SK-N-SH (cell line): ENCODE measurements at regions not wholly inside any gene's neighbourhood (a gene's known extent, or its start where the extent isn't known, plus 50 kb on each side); places are given as distances from the start of the nearest gene placed in this dataset.

Experiments used
- CTCF ChIA-PET: fragments of 300-600, 350-600 bp; formaldehyde crosslinking; extraction: SDS; loops from one replicate; lab custom pipeline; 2021; lab: Yijun Ruan, JAX
- POLR2A ChIA-PET: fragments of 350-600 bp; sonication (Branson Sonifier 250); formaldehyde crosslinking; extraction: SDS; loops from one replicate; lab custom pipeline; 2020; ENCODE audit warnings: antibody characterized with exemption, inconsistent platforms; lab: Yijun Ruan, JAX
- DNase-seq: peaks from one replicate; pipeline ENCODE4 v3.0.0; 2012
- H2AFZ ChIP-seq: fragments of 200-600 bp; sonication (generic); 2 replicates; pipeline ENCODE4 v1.8.1; 2016; ENCODE audit warnings: antibody characterized with exemption, mild to moderate bottlenecking, low read depth
- H3F3A ChIP-seq: fragments of 200-600 bp; sonication (generic); replicated peaks from 2 replicates; pipeline ENCODE3; 2016; ENCODE audit warnings: antibody characterized with exemption, mild to moderate bottlenecking; ENCODE audit not compliant: insufficient read depth
- H3K27ac ChIP-seq, 2 experiments: fragments of 200-500 bp in 1 of 2; fragments of 200-600 bp in 1 of 2; sonication (Bioruptor generic) in 1 of 2; sonication (generic), shearing (Covaris generic) in 1 of 2; 2 replicates each; pipeline versions ENCODE4 v1.5.1 to v1.6.1; 2014 to 2016; ENCODE audit warnings: low read depth in 2 of 2, inconsistent platforms in 1 of 2, low read length in 1 of 2, mild to moderate bottlenecking in 1 of 2, mixed read lengths in 1 of 2
- H3K27me3 ChIP-seq: fragments of 200-600 bp; sonication (generic), shearing (Covaris generic); 2 replicates; pipeline ENCODE4 v1.6.1; 2016; ENCODE audit warnings: mixed run types; ENCODE audit not compliant: insufficient read depth
- H3K36me3 ChIP-seq, 2 experiments: fragments of 200-500 bp in 1 of 2; fragments of 200-600 bp in 1 of 2; sonication (Bioruptor generic) in 1 of 2; sonication (generic) in 1 of 2; replicated peaks in 1 of 2; 2 replicates each; pipeline versions ENCODE3 to v1.5.1; 2014 to 2016; ENCODE audit warnings: low read length in 1 of 2, mild to moderate bottlenecking in 1 of 2; ENCODE audit not compliant: insufficient read depth in 2 of 2, control insufficient read depth in 1 of 2
- H3K4me1 ChIP-seq, 2 experiments: fragments of 200-500 bp in 1 of 2; fragments of 200-600 bp in 1 of 2; sonication (Bioruptor generic) in 1 of 2; sonication (generic), shearing (Covaris generic) in 1 of 2; 2 replicates each; pipeline versions ENCODE4 v1.5.1 to v1.6.1; 2014 to 2016; ENCODE audit warnings: low read depth in 1 of 2, low read length in 1 of 2, mixed run types in 1 of 2; ENCODE audit not compliant: insufficient read depth in 2 of 2, control insufficient read depth in 1 of 2
- H3K4me2 ChIP-seq: fragments of 200-600 bp; sonication (generic), shearing (Covaris generic); 2 replicates; pipeline ENCODE4 v1.6.1; 2017; ENCODE audit warnings: mixed run types
- H3K4me3 ChIP-seq, 2 experiments: fragments of 200-500 bp in 1 of 2; fragments of 200-600 bp in 1 of 2; sonication (Bioruptor generic) in 1 of 2; sonication (generic), shearing (Covaris generic) in 1 of 2; 2 replicates each; pipeline versions ENCODE4 v1.5.1 to v1.8.1; 2014 to 2016; ENCODE audit warnings: low read depth in 2 of 2, inconsistent platforms in 1 of 2, low read length in 1 of 2, mild to moderate bottlenecking in 1 of 2, mixed read lengths in 1 of 2, moderate library complexity in 1 of 2
- H3K79me2 ChIP-seq: fragments of 200-600 bp; sonication (generic); 2 replicates; pipeline ENCODE4 v1.8.1; 2017; ENCODE audit warnings: mild to moderate bottlenecking; ENCODE audit not compliant: insufficient read depth
- H3K9ac ChIP-seq: fragments of 200-600 bp; sonication (generic); 2 replicates; pipeline ENCODE4 v1.6.1; 2017; ENCODE audit warnings: mixed run types
- H3K9me2 ChIP-seq: fragments of 200-600 bp; sonication (generic); 2 replicates; pipeline ENCODE4 v1.6.1; 2017; ENCODE audit warnings: mixed run types
- H3K9me3 ChIP-seq: fragments of 200-600 bp; sonication (generic); 2 replicates; pipeline ENCODE4 v1.6.1; 2017; ENCODE audit warnings: mixed run types, mild to moderate bottlenecking, moderate library complexity
- H4K20me1 ChIP-seq: fragments of 200-600 bp; sonication (generic); 2 replicates; pipeline ENCODE4 v1.6.1; 2017; ENCODE audit warnings: mild to moderate bottlenecking, mixed run types; ENCODE audit not compliant: insufficient read depth
- CHD2 ChIP-seq: fragments of 150-350 bp; IDR thresholded peaks from 2 replicates; pipeline ENCODE4 v1.6.1; 2018; ENCODE audit warnings: low read length; ENCODE audit not compliant: partially characterized antibody
- ELF1 ChIP-seq: IDR thresholded peaks from 2 replicates; pipeline ENCODE4 v1.4.0; 2012
- EZH2phosphoT487 ChIP-seq: fragments of 200-600 bp; sonication (generic); IDR thresholded peaks from 2 replicates; pipeline ENCODE4 v1.6.1; 2017; ENCODE audit warnings: low read depth, mixed run types, mild to moderate bottlenecking, antibody characterized with exemption, moderate library complexity, borderline replicate concordance
- FOXJ3 ChIP-seq: sonication (generic); formaldehyde crosslinking; IDR thresholded peaks from 2 replicates; pipeline ENCODE4 v1.5.1; 2020; ENCODE audit warnings: mild to moderate bottlenecking, missing genetic modification reagents
- FOXM1 ChIP-seq: IDR thresholded peaks from 2 replicates; pipeline ENCODE4 v1.4.0; 2012; ENCODE audit warnings: low read depth, mild to moderate bottlenecking
- GATA2 ChIP-seq: sonication (generic); formaldehyde crosslinking; IDR thresholded peaks from 2 replicates; pipeline ENCODE4 v1.5.0; 2020; ENCODE audit warnings: mild to moderate bottlenecking, missing genetic modification reagents
- MEF2A ChIP-seq: IDR thresholded peaks from 2 replicates; pipeline ENCODE4 v1.4.0; 2012; ENCODE audit warnings: low read depth, borderline replicate concordance
- NRF1 ChIP-seq: IDR thresholded peaks from 2 replicates; pipeline ENCODE4 v1.6.1; 2012; ENCODE audit warnings: low read depth, mild to moderate bottlenecking, low read length
- RXRA ChIP-seq: IDR thresholded peaks from 2 replicates; pipeline ENCODE4 v1.4.0; 2012; ENCODE audit warnings: low read depth, mild to moderate bottlenecking, borderline replicate concordance
- TAF1 ChIP-seq: IDR thresholded peaks from 2 replicates; pipeline ENCODE4 v1.6.1; 2012; ENCODE audit warnings: low read depth, mild to moderate bottlenecking, low read length, moderate library complexity, borderline replicate concordance
- WGBS: methylation state at CpG from one replicate; pipeline ENCODE4 v1.1.6; 2017; ENCODE audit warnings: low lambda C conversion rate; 5-methylcytosine and 5-hydroxymethylcytosine counted together
- TF ChIP-seq, protein P1 (sequence below): IDR thresholded peaks from 2 replicates; pipeline ENCODE4 v1.4.0; 2012; ENCODE audit warnings: low read depth, borderline replicate concordance
- TF ChIP-seq, protein P2 (sequence below): IDR thresholded peaks from 2 replicates; pipeline ENCODE4 v1.6.1; 2012; ENCODE audit warnings: mild to moderate bottlenecking, low read depth, low read length, moderate library complexity
- TF ChIP-seq, protein P3 (sequence below): fragments of 200-600 bp; sonication (generic); IDR thresholded peaks from 2 replicates; pipeline ENCODE4 v1.6.1; 2017; ENCODE audit warnings: antibody characterized with exemption, mild to moderate bottlenecking, moderate library complexity
- TF ChIP-seq, protein P4 (sequence below): IDR thresholded peaks from 2 replicates; pipeline ENCODE4; 2012
- TF ChIP-seq, protein P5 (sequence below): IDR thresholded peaks from 2 replicates; pipeline ENCODE4 v1.4.0; 2012; ENCODE audit warnings: low read depth, borderline replicate concordance
- TF ChIP-seq, protein P6 (sequence below): fragments of 150-350 bp; IDR thresholded peaks from 2 replicates; pipeline ENCODE4 v1.6.1; 2017; ENCODE audit warnings: antibody characterized with exemption, low read length, low read depth, borderline replicate concordance
- TF ChIP-seq, protein P7 (sequence below): fragments of 150-350 bp; IDR thresholded peaks from 2 replicates; pipeline ENCODE4 v1.6.1; 2016; ENCODE audit warnings: mild to moderate bottlenecking, low read depth, low read length
- TF ChIP-seq, protein P8 (sequence below): IDR thresholded peaks from 2 replicates; pipeline ENCODE4 v1.4.0; 2012; ENCODE audit warnings: low read depth

DNA sequence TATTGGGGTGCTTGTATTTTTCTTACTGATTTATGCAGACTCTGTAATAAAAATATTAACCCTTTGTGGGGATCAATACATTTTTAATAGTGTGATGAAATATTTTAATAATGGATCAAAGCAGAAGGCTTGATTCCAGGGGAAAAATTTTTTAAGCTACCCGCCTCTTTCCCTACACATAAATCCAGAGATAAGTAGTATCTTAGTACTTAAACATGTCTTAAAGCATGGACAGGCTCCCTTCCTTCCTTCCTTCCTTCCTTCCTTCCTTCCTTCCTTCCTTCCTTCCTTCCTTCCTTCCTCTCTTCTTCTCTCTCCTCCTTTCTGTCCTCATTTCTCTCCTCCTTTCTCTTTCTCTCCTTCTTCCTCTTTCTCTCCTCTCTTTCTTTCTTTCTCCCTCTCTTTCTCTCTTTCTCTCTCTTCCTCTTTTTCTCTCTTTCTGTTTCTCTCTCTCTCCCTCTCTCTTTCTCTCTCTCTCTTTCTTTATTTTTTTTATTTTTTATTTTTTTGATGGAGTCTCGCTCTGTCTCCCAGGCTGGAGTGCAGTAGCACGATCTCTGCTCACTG, 78.0 kb upstream of the SPRY4 start (continued):
- TF ChIP-seq, protein P1, sequence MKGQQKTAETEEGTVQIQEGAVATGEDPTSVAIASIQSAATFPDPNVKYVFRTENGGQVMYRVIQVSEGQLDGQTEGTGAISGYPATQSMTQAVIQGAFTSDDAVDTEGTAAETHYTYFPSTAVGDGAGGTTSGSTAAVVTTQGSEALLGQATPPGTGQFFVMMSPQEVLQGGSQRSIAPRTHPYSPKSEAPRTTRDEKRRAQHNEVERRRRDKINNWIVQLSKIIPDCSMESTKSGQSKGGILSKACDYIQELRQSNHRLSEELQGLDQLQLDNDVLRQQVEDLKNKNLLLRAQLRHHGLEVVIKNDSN, result no peak
- TF ChIP-seq ELF1 (no peak), TAF1 (no peak)
- TF ChIP-seq, protein P2, sequence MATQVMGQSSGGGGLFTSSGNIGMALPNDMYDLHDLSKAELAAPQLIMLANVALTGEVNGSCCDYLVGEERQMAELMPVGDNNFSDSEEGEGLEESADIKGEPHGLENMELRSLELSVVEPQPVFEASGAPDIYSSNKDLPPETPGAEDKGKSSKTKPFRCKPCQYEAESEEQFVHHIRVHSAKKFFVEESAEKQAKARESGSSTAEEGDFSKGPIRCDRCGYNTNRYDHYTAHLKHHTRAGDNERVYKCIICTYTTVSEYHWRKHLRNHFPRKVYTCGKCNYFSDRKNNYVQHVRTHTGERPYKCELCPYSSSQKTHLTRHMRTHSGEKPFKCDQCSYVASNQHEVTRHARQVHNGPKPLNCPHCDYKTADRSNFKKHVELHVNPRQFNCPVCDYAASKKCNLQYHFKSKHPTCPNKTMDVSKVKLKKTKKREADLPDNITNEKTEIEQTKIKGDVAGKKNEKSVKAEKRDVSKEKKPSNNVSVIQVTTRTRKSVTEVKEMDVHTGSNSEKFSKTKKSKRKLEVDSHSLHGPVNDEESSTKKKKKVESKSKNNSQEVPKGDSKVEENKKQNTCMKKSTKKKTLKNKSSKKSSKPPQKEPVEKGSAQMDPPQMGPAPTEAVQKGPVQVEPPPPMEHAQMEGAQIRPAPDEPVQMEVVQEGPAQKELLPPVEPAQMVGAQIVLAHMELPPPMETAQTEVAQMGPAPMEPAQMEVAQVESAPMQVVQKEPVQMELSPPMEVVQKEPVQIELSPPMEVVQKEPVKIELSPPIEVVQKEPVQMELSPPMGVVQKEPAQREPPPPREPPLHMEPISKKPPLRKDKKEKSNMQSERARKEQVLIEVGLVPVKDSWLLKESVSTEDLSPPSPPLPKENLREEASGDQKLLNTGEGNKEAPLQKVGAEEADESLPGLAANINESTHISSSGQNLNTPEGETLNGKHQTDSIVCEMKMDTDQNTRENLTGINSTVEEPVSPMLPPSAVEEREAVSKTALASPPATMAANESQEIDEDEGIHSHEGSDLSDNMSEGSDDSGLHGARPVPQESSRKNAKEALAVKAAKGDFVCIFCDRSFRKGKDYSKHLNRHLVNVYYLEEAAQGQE, result no peak

DNA sequence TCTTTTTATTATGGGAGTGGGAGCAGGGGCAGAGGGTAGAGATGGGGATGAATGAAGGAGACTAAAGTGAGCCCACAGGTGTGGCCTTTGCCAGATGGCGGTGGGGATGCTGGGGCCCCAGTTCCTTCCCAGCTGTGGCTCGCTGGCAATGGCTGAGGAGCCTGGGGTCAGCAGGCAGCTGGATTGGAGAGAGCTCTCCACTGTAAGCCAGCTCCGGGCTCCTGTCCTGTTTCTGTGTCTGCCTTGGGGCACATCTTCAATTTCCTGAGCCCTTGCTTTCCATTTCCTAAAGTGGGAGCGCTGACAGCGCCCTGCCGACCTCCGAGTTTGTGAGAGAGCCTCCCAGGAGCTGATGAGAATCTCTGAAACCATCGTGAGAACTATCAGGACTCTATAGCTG, 75.6 kb upstream of the SPRY4 start:
- 81% methylated on average over 6 of the region's 8 CpGs for WGBS
- CTCF ChIA-PET, result interaction anchor here (1.0 to 1.2 kb wide), 3 partner anchors 9 to 148 kb away, joined by 3 to 6 read pairs (median 4); no protein-coding TSS in a partner anchor
- TF ChIP-seq, protein P3, sequence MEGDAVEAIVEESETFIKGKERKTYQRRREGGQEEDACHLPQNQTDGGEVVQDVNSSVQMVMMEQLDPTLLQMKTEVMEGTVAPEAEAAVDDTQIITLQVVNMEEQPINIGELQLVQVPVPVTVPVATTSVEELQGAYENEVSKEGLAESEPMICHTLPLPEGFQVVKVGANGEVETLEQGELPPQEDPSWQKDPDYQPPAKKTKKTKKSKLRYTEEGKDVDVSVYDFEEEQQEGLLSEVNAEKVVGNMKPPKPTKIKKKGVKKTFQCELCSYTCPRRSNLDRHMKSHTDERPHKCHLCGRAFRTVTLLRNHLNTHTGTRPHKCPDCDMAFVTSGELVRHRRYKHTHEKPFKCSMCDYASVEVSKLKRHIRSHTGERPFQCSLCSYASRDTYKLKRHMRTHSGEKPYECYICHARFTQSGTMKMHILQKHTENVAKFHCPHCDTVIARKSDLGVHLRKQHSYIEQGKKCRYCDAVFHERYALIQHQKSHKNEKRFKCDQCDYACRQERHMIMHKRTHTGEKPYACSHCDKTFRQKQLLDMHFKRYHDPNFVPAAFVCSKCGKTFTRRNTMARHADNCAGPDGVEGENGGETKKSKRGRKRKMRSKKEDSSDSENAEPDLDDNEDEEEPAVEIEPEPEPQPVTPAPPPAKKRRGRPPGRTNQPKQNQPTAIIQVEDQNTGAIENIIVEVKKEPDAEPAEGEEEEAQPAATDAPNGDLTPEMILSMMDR, result no peak
- TF ChIP-seq RXRA, result no peak
- no peak for TF ChIP-seq FOXM1
- TF ChIP-seq GATA2 (CRISPR knock-in tag), result no peak
- TF ChIP-seq FOXJ3, result no peak
- TF ChIP-seq ELF1, result no peak
- TF ChIP-seq, protein P4, sequence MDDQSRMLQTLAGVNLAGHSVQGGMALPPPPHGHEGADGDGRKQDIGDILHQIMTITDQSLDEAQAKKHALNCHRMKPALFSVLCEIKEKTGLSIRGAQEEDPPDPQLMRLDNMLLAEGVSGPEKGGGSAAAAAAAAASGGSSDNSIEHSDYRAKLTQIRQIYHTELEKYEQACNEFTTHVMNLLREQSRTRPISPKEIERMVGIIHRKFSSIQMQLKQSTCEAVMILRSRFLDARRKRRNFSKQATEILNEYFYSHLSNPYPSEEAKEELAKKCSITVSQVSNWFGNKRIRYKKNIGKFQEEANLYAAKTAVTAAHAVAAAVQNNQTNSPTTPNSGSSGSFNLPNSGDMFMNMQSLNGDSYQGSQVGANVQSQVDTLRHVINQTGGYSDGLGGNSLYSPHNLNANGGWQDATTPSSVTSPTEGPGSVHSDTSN, result no peak
- TF ChIP-seq TAF1, result no peak
- TF ChIP-seq, protein P5, sequence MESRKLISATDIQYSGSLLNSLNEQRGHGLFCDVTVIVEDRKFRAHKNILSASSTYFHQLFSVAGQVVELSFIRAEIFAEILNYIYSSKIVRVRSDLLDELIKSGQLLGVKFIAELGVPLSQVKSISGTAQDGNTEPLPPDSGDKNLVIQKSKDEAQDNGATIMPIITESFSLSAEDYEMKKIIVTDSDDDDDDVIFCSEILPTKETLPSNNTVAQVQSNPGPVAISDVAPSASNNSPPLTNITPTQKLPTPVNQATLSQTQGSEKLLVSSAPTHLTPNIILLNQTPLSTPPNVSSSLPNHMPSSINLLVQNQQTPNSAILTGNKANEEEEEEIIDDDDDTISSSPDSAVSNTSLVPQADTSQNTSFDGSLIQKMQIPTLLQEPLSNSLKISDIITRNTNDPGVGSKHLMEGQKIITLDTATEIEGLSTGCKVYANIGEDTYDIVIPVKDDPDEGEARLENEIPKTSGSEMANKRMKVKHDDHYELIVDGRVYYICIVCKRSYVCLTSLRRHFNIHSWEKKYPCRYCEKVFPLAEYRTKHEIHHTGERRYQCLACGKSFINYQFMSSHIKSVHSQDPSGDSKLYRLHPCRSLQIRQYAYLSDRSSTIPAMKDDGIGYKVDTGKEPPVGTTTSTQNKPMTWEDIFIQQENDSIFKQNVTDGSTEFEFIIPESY, result no peak
- TF ChIP-seq, protein P6, sequence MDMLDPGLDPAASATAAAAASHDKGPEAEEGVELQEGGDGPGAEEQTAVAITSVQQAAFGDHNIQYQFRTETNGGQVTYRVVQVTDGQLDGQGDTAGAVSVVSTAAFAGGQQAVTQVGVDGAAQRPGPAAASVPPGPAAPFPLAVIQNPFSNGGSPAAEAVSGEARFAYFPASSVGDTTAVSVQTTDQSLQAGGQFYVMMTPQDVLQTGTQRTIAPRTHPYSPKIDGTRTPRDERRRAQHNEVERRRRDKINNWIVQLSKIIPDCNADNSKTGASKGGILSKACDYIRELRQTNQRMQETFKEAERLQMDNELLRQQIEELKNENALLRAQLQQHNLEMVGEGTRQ, result no peak
- no peak for TF ChIP-seq MEF2A
- no peak for TF ChIP-seq EZH2phosphoT487
- no peak for TF ChIP-seq NRF1
- TF ChIP-seq, protein P7, sequence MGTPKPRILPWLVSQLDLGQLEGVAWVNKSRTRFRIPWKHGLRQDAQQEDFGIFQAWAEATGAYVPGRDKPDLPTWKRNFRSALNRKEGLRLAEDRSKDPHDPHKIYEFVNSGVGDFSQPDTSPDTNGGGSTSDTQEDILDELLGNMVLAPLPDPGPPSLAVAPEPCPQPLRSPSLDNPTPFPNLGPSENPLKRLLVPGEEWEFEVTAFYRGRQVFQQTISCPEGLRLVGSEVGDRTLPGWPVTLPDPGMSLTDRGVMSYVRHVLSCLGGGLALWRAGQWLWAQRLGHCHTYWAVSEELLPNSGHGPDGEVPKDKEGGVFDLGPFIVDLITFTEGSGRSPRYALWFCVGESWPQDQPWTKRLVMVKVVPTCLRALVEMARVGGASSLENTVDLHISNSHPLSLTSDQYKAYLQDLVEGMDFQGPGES, result no peak
- TF ChIP-seq CHD2, result no peak
- TF ChIP-seq, protein P8, sequence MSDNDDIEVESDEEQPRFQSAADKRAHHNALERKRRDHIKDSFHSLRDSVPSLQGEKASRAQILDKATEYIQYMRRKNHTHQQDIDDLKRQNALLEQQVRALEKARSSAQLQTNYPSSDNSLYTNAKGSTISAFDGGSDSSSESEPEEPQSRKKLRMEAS, result no peak

More for the DNA sequence above, 75.6 kb upstream of the SPRY4 start:
- POLR2A ChIA-PET, result interaction anchor here (0.8 to 1.3 kb wide), 3 partner anchors 8 to 44 kb away, joined by 3 read pairs; no protein-coding TSS in a partner anchor
- Histone ChIP-seq H3K4me1 (peaks cover 4 to 8% of the 10 kb centered on the region in 2 experiments; a peak in 2 of 4 replicates), H3K9me2 (no peaks in the 10 kb centered on the region), H3F3A (no peaks in the 10 kb centered on the region), H4K20me1 (no peaks in the 10 kb centered on the region), H3K4me2 (no peak overlapping the region), H3K27ac (no peak overlapping the region), H3K27me3 (no peaks in the 10 kb centered on the region), H3K79me2 (no peaks in the 10 kb centered on the region), H3K4me3 (no peak overlapping the region), H2AFZ (no peak overlapping the region), H3K9me3 (no peaks in the 10 kb centered on the region), H3K36me3 (peaks cover 0 to 10% of the 10 kb centered on the region in 2 experiments), H3K9ac (no peak overlapping the region)
- DNase-seq, result peak; percentile 52
